GM12875 (cell line): ENCODE measurements at regions not wholly inside any gene's neighbourhood (a gene's known extent, or its start where the extent isn't known, plus 50 kb on each side); places are given as distances from the start of the nearest gene placed in this dataset.

Experiments used
- H3K4me3 ChIP-seq: one replicate; pipeline ENCODE4 v1.5.1; 2011; ENCODE audit warnings: low read depth, low read length, control low read depth
- CTCF ChIP-seq: IDR thresholded peaks from 2 replicates; pipeline ENCODE4 v1.5.1; 2011; ENCODE audit warnings: low read depth, mild to moderate bottlenecking, control low read depth, inconsistent platforms, low read length, moderate library complexity, borderline replicate concordance; ENCODE audit not compliant: insufficient read depth

GRCh38 chr18:56278421-56279003 lies 359.9 kb downstream of the TXNL1 start:
- no peak overlapping the region for H3K4me3 ChIP-seq
- no peak for TF ChIP-seq CTCF

GRCh38 chr18:56276466-56276865 lies 361.9 kb downstream of the TXNL1 start:
- TF ChIP-seq CTCF = no peak
- no peak overlapping the region for H3K4me3 ChIP-seq

GRCh38 chr18:56273541-56274219 lies 364.7 kb downstream of the TXNL1 start:
- no peak for TF ChIP-seq CTCF
- no peak overlapping the region for H3K4me3 ChIP-seq

- H3K4me3 ChIP-seq = no peak overlapping the region
- no peak for TF ChIP-seq CTCF
Observed at GRCh38 chr18:56270671-56271250, 367.6 kb downstream of the TXNL1 start.

GRCh38 chr18:56269958-56270357 lies 368.4 kb downstream of the TXNL1 start:
- H3K4me3 ChIP-seq = no peak overlapping the region
- no peak for TF ChIP-seq CTCF

- no peak for TF ChIP-seq CTCF
- no peak overlapping the region for H3K4me3 ChIP-seq
Observed at GRCh38 chr18:56268952-56269351, 369.4 kb downstream of the TXNL1 start.

GRCh38 chr18:56267334-56267733 lies 371.1 kb downstream of the TXNL1 start:
- no peak overlapping the region for H3K4me3 ChIP-seq
- no peak for TF ChIP-seq CTCF
